Left ventricle myocardium inferior (tissue), 1 donor: ENCODE measurements at regions not wholly inside any gene's neighbourhood (a gene's known extent, or its start where the extent isn't known, plus 50 kb on each side); places are given as distances from the start of the nearest gene placed in this dataset.

Experiments
- DNase-seq: peaks from one replicate; pipeline ENCODE4 v3.0.0-alpha.2; 2020
- H3K27ac ChIP-seq: fragments of 200-600 bp; replicated peaks from 2 replicates; pipeline ENCODE4 v1.8.0; 2021
- H3K27me3 ChIP-seq: fragments of 200-600 bp; 2 replicates; pipeline ENCODE4 v1.8.0; 2021; ENCODE audit warnings: low read depth
- H3K36me3 ChIP-seq: fragments of 200-600 bp; 2 replicates; pipeline ENCODE4 v1.8.0; 2021
- H3K4me1 ChIP-seq: fragments of 200-600 bp; 2 replicates; pipeline ENCODE4 v1.8.0; 2021
- H3K4me3 ChIP-seq: fragments of 200-600 bp; 2 replicates; pipeline ENCODE4 v1.8.0; 2021; ENCODE audit warnings: mild to moderate bottlenecking, moderate library complexity
- H3K9me3 ChIP-seq: fragments of 200-600 bp; replicated peaks from 2 replicates; pipeline ENCODE4 v1.8.0; 2021
- intact Hi-C: fragments of 100-400 bp; cut with micrococcal nuclease; formaldehyde crosslinking; loops from one replicate; pipeline ENCODE4 v1.11.0; 2022
- TF ChIP-seq, protein P1 (sequence below): fragments of 200-600 bp; IDR thresholded peaks from 2 replicates; pipeline ENCODE4 v1.8.0; 2021; ENCODE audit warnings: antibody characterized with exemption, mild to moderate bottlenecking, borderline replicate concordance
- donor health status: DM: no; HTN: yes; CAD: no; lungs with severe emphysema.

DNA sequence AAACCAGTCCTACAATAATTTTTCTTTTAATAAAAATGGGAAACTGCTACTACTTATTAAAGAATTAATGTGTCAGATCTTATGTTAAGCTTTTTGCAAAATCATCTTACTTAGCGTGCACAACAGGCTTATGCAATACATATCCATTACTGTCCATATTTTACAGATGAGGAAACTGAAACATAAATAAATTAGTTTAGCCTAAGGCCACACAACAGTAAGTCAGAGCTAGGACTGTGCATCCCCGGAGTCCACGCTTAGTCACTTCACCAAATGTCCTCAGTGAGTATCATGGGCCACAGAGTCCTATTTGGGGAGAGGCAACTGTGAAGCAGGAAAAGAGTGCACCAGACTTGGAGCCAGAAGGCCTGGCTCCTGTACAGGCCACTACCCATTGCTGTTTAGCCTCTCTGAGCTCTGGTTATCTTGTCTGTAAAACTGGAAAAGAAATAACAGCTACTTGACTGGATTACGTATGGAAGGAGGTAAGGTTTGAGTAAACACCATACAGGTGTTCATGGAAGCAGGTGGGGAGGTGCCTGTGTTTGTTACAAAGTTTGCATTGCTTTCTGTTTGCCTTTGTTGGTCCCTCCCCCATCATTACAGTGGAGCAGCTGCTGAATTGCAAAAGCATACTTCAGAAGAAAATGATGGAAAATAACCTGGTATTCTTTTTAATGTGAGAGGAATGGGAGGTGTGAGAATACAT is 192.8 kb downstream of the FCRL5 start:
- no peak overlapping the region for H3K4me3 ChIP-seq
- DNase-seq: no peak
- no peaks in the 10 kb centered on the region for H3K27me3 ChIP-seq
- peaks cover 10% of the 10 kb centered on the region for H3K4me1 ChIP-seq
- no peaks in the 10 kb centered on the region for H3K9me3 ChIP-seq
- TF ChIP-seq, protein P1, sequence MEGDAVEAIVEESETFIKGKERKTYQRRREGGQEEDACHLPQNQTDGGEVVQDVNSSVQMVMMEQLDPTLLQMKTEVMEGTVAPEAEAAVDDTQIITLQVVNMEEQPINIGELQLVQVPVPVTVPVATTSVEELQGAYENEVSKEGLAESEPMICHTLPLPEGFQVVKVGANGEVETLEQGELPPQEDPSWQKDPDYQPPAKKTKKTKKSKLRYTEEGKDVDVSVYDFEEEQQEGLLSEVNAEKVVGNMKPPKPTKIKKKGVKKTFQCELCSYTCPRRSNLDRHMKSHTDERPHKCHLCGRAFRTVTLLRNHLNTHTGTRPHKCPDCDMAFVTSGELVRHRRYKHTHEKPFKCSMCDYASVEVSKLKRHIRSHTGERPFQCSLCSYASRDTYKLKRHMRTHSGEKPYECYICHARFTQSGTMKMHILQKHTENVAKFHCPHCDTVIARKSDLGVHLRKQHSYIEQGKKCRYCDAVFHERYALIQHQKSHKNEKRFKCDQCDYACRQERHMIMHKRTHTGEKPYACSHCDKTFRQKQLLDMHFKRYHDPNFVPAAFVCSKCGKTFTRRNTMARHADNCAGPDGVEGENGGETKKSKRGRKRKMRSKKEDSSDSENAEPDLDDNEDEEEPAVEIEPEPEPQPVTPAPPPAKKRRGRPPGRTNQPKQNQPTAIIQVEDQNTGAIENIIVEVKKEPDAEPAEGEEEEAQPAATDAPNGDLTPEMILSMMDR: no peak
- intact Hi-C loops: no loop called here
- H3K27ac ChIP-seq: no peak overlapping the region
- H3K36me3 ChIP-seq: no peaks in the 10 kb centered on the region

DNA sequence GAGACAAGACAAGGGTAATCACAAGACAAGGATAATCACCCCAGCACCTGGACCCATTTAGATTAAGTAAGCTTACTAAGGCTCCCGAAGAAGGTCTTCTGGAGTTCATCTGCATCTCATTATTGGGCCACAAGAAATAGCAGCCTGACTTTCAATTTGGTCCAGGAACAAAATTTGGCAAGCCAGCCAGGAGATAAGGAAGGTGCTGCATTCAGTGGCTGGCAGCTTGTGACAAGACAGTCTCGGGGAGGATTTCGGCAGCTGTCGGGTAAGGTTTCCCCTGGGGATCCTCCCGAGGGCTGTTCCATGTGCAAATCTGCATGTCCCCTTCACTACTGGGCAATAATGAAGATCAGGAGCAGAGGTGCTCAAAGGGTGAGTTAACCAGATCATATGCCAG is 195.2 kb downstream of the FCRL5 start:
- intact Hi-C loops: no loop called here
- peaks cover 5% of the 10 kb centered on the region for H3K27me3 ChIP-seq
- no peak overlapping the region for H3K4me3 ChIP-seq
- TF ChIP-seq, protein P1: no peak
- no peaks in the 10 kb centered on the region for H3K36me3 ChIP-seq
- H3K9me3 ChIP-seq: no peaks in the 10 kb centered on the region
- no peak for DNase-seq
- peaks cover 10% of the 10 kb centered on the region for H3K4me1 ChIP-seq
- no peak overlapping the region for H3K27ac ChIP-seq

DNA sequence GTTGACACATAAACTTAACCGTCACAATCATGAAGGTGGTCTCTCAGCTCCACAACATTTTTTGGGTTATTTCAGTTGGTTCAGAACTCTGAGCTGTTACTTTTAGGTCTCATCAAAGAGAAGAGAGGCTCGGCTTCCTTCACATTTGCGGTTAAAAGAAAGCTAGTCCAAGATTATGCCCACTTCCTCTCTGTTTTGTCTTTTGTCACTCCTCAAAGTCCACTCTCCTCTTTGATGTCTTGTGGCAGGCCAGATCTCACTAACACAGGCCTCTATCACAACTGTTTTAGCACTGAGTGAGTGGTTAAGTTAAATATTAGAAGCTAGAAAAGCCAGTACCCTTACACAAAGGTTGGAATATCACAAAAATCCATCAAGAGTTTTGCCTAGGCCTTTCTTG is 195.7 kb downstream of the FCRL5 start:
- H3K4me3 ChIP-seq: no peak overlapping the region
- DNase-seq: no peak
- peaks cover 10% of the 10 kb centered on the region for H3K4me1 ChIP-seq
- no peaks in the 10 kb centered on the region for H3K9me3 ChIP-seq
- peaks cover 5% of the 10 kb centered on the region for H3K27me3 ChIP-seq
- H3K27ac ChIP-seq: no peak overlapping the region
- intact Hi-C loops: no loop called here
- TF ChIP-seq, protein P1: no peak
- no peaks in the 10 kb centered on the region for H3K36me3 ChIP-seq

DNA sequence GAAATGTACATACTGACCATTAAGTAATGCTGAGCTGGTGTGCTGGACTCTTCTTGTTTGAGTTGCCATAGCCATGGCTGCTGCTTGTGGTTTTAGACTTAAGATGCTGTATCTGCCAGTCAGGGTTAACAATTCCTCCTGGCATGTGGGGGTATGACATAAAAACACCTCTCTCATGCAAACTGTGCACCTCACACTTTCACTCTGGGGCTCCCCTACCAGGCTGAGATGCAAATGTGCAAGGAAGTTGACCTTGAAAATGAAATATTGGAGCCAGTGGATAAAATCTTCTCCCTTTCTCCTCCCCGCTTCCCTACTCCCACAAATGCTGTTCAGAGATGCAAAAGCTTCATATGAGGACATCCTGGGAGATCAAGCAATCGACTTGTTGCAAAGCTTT is 198.8 kb downstream of the FCRL5 start:
- intact Hi-C loops: no loop called here
- Histone ChIP-seq H3K9me3 (no peaks in the 10 kb centered on the region), H3K27me3 (peaks cover 14% of the 10 kb centered on the region), H3K4me1 (peaks cover 10% of the 10 kb centered on the region), H3K4me3 (no peak overlapping the region), H3K36me3 (no peaks in the 10 kb centered on the region), H3K27ac (no peak overlapping the region)
- DNase-seq: no peak
- TF ChIP-seq, protein P1: no peak

DNA sequence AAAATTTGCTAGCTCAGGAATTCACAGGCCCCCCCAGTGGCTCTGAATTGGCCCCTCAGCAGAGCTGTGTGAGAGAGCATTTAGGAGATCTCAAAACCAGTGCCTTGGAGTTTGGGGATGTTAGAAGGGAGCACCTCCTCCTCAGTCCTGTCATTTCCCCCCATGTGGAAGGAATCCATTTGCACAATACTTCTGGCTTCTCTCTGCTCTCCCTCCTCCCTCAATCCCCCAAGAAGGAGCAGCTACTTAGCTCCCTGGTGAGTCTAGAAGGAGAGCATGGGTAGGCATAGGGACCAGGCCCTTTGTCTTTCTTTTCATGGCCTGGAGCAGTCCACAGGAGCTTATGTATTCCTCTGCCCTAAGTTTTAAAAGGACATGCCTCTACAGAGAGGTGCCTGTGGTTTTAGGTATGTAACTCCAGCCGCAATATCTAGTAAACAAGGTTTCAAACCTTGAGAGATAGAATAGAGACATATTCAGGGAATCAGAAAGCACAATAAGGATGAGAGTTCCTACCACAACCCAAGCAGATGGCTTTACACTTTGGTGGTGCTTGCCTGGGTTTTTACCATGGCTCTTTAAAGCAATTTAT is 199.4 kb downstream of the FCRL5 start:
- no peaks in the 10 kb centered on the region for H3K36me3 ChIP-seq
- H3K4me1 ChIP-seq: peaks cover 10% of the 10 kb centered on the region
- intact Hi-C loops: no loop called here
- H3K4me3 ChIP-seq: no peak overlapping the region
- TF ChIP-seq, protein P1: no peak
- no peaks in the 10 kb centered on the region for H3K9me3 ChIP-seq
- no peak for DNase-seq
- H3K27ac ChIP-seq: no peak overlapping the region
- peaks cover 20% of the 10 kb centered on the region for H3K27me3 ChIP-seq
